Brain microvascular endothelial cell (primary cell): ENCODE measurements at regions not wholly inside any gene's neighbourhood (a gene's known extent, or its start where the extent isn't known, plus 50 kb on each side); places are given as distances from the start of the nearest gene placed in this dataset.
A peak's percentile ranks its signal among the peaks of the same experiment; 100 is the strongest.

ENCODE experiments used
- DNase-seq: peaks from one replicate; pipeline ENCODE4 v3.0.0-alpha.2; 2020
- H3K27ac ChIP-seq: fragments of 250-450 bp; sonication (Bioruptor Pico); 2 replicates; pipeline ENCODE4 v1.5.1; 2020; ENCODE audit warnings: mild to moderate bottlenecking, moderate library complexity
- H3K27me3 ChIP-seq: fragments of 250-450 bp; sonication (Bioruptor Pico); replicated peaks from 2 replicates; pipeline ENCODE4 v1.5.1; 2020; ENCODE audit warnings: mild to moderate bottlenecking
- H3K36me3 ChIP-seq: fragments of 250-450 bp; sonication (Bioruptor Pico); replicated peaks from 2 replicates; pipeline ENCODE4 v1.5.1; 2020; ENCODE audit warnings: mild to moderate bottlenecking
- H3K4me3 ChIP-seq: 2 replicates; pipeline ENCODE4 v1.5.1; 2011; ENCODE audit warnings: low read depth, mild to moderate bottlenecking, control low read depth, low read length, moderate library complexity
- in situ Hi-C: cut with HindIII; loops from 2 replicates; pipeline ENCODE4 v1.10.0; 2017; ENCODE audit warnings: low sequenced_read_pairs, low pct_ligation_motif_present
- TF ChIP-seq, protein P1 (sequence below): IDR thresholded peaks from 2 replicates; pipeline ENCODE4 v1.5.1; 2011; ENCODE audit warnings: low read depth, mild to moderate bottlenecking, moderate library complexity, low read length, control low read depth, inconsistent platforms; ENCODE audit errors: missing control alignments

DNA sequence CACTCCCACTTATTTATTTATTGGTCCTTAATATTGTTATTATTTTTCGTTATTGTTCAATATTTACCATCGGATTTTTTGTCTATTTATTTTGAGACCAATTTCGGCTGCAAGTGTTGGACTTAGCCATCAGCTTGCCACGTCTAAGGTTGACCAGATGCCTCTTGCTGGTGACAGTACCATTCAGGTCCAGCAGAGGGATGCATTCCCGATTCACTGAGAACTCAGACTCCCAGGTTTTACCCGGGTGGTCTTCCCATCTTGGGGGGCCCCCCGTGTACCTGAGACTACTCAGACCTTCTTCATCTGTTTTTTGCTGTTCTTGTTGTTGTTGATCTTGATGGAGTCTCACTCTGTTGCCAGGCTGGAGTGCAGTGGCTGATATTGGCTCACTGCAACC is 1435.2 kb downstream of the UQCRFS1 start:
- Histone ChIP-seq H3K27ac (no peak overlapping the region), H3K4me3 (no peak overlapping the region), H3K27me3 (no peaks in the 10 kb centered on the region), H3K36me3 (peaks cover 13% of the 10 kb centered on the region)
- no peak for DNase-seq
- in situ Hi-C loops: no loop called here
- TF ChIP-seq, protein P1, sequence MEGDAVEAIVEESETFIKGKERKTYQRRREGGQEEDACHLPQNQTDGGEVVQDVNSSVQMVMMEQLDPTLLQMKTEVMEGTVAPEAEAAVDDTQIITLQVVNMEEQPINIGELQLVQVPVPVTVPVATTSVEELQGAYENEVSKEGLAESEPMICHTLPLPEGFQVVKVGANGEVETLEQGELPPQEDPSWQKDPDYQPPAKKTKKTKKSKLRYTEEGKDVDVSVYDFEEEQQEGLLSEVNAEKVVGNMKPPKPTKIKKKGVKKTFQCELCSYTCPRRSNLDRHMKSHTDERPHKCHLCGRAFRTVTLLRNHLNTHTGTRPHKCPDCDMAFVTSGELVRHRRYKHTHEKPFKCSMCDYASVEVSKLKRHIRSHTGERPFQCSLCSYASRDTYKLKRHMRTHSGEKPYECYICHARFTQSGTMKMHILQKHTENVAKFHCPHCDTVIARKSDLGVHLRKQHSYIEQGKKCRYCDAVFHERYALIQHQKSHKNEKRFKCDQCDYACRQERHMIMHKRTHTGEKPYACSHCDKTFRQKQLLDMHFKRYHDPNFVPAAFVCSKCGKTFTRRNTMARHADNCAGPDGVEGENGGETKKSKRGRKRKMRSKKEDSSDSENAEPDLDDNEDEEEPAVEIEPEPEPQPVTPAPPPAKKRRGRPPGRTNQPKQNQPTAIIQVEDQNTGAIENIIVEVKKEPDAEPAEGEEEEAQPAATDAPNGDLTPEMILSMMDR: peak; percentile 52

DNA sequence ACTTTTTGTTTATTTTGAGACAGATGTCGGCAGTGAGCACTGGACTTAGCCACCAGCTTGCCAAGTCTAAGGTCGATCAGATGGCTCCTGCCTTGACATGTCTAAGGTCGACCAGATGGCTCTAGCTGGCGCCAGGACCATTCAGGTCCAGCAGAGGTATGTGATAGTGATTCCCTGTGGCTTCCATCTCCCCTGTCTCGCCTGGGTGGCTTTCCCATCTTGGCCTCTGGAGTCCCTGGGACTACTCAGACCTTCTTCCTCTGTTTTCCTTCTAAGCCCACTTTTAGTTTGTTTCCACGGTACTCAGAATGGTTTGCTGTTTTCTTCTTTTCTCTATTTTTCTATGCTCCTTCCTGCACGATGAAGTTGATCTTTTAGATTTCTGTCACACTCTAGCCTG is 1435.7 kb downstream of the UQCRFS1 start:
- DNase-seq: no peak
- Histone ChIP-seq H3K36me3 (peaks cover 14% of the 10 kb centered on the region), H3K4me3 (no peak overlapping the region), H3K27ac (no peak overlapping the region), H3K27me3 (no peaks in the 10 kb centered on the region)
- TF ChIP-seq, protein P1: no peak
- in situ Hi-C loops: no loop called here

DNA sequence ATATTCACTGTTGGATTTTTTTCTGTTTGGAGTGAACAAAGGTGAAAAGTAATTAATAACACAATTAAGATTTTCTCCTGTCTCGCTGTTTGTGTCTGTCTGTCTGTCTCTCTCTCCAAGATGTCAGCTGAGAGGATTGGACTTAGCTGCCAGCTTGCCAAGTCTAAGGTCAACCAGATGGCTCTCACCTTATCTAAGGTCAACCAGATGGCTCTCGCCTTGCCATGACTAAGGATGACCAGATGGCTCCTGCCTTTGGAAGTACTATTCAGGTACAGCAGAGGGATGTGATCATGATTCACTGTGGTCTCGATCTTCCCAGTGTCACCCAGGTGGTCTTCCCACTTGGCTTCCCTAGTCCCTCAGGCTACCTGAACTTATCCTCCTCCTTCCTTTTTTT is 1436.4 kb downstream of the UQCRFS1 start:
- TF ChIP-seq, protein P1: no peak
- in situ Hi-C loops: no loop called here
- DNase-seq: no peak
- Histone ChIP-seq H3K4me3 (no peak overlapping the region), H3K36me3 (peaks cover 16% of the 10 kb centered on the region), H3K27me3 (no peaks in the 10 kb centered on the region), H3K27ac (no peak overlapping the region)

DNA sequence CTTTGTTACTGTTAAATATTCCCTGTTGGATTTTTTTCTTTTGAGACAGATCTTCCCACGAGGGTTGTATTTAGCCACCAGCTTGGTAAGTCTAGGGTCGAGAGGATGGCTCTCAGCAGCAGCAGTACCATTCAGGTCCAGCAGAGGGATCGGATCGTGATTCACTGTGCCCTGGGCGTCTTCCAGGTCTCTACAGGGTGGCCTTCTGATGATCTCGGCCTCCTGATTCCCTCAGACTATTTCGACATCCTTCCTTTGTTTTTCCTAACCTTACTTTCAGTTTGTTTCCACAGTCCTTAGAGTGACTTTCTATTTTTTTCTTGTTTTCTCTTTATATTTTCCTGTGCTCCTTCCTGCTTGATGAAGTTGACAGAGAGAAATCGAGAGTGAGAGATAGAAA is 1436.9 kb downstream of the UQCRFS1 start:
- H3K4me3 ChIP-seq: no peak overlapping the region
- no peaks in the 10 kb centered on the region for H3K27me3 ChIP-seq
- TF ChIP-seq, protein P1: peak; percentile 59
- peaks cover 16% of the 10 kb centered on the region for H3K36me3 ChIP-seq
- no peak overlapping the region for H3K27ac ChIP-seq
- in situ Hi-C loops: no loop called here
- peak; percentile 28 for DNase-seq

DNA sequence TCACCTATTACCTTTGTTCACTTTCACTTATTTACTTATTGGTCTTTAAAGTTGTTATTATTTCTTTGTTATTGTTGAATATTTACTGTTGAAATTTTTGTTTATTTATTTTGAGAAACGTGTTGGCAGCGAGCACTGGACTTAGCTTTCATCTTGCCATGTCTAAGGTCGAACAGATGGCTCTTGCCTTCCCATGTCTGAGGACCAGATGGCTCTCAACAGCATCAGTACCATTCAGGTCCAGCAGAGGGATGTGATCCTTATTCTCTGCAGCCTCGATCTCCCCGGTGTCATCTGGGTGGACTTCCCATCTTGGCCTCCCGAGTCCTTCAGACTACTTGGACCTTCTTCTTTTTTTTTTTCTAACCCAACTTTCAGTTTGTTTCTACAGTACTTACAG is 1437.6 kb downstream of the UQCRFS1 start:
- Histone ChIP-seq H3K27me3 (no peaks in the 10 kb centered on the region), H3K36me3 (peaks cover 16% of the 10 kb centered on the region), H3K27ac (no peak overlapping the region), H3K4me3 (no peak overlapping the region)
- DNase-seq: no peak
- TF ChIP-seq, protein P1: peak; percentile 52
- in situ Hi-C loops: no loop called here

DNA sequence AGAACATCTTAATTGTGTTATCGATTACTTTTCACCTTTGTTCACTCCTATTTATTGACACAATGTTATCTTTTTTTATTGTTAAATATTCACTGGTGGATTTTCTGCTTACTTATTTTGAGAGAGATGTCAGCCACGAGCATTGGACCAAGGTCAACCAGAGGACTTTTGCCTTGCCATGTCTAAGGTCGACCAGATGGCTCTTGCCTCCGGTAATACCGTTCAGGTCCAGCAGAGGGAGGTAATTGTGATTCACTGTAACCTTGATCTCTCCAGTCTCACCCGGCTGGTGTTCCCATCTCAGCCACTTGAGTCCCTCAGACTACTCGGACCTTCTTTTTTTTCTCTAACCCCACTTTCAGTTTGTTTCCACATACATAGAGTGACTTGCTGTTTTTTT is 1438.1 kb downstream of the UQCRFS1 start:
- in situ Hi-C loops: no loop called here
- Histone ChIP-seq H3K27ac (no peak overlapping the region), H3K4me3 (no peak overlapping the region), H3K36me3 (peaks cover 16% of the 10 kb centered on the region), H3K27me3 (no peaks in the 10 kb centered on the region)
- TF ChIP-seq, protein P1: peak; percentile 62
- no peak for DNase-seq
